GM19463 (cell line): ENCODE measurements at regions not wholly inside any gene's neighbourhood (a gene's known extent, or its start where the extent isn't known, plus 50 kb on each side); places are given as distances from the start of the nearest gene placed in this dataset.
"Not testable (repeated sequence)": the region's sequence is repeated elsewhere in the genome, so short reads cannot be mapped to it uniquely, and the experiment has no call there.

Source experiments
- ATAC-seq: cut with Tn5 transposase; IDR thresholded peaks from one replicate; pipeline ENCODE4 v1.9.1; 2021; ENCODE audit warnings: mild to moderate bottlenecking, moderate library complexity; ENCODE audit not compliant: unreplicated experiment

DNA sequence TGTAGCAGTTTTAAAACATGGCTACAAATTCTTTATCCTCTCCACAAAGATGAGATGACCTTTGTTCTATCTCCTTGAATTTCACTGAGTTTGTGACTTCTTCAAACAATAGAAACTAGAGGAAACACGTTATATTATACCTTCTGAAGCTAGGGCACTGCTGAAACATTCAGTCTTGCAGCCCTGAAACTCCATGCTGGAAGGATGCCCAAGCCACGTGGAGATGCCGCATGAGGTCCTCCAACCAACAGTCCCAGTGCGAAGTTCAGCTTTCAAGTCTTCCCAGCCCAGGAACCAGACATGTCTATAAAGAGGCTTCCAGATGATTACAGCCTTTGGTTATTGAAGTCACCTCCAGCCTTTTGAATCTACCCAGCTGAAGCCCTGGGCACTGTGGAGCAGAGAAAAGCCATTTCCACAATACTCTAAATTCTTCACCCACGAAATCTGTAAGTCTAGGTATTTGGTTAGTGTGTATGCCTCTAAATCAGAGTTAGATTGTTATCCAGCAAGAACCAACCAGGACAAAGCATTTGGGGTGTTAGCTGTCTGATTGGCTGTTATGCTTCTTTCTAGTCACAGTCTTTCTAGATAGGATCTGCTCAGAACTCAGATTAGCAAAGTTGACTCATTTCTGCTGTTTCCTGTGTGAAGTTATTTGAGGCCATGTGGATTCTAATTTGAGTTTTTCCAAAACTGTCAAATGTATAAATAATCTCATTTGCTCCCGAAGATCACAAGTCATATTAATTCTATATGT lies 186.5 kb upstream of the TMEM72 start:
- ATAC-seq = no peak

DNA sequence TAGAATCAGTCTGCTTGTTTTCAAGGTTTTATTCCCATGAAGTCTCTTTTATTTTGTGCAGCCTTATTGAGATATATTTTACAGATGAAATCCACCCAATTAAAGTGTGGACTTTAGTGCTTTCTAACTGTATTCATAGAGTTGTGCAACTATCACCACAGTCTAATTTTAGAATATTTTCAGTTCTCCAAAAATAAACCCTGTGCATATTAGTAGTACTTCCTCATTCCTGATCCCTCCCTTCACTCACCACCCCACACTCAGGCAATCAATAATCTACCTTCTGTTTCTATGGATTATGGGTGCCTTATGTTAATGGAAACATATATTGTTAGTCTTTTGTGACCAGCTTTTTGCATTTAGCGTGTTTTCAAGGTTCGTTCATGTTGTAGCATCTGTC lies 185.7 kb upstream of the TMEM72 start:
- ATAC-seq = peak; percentile 47

DNA sequence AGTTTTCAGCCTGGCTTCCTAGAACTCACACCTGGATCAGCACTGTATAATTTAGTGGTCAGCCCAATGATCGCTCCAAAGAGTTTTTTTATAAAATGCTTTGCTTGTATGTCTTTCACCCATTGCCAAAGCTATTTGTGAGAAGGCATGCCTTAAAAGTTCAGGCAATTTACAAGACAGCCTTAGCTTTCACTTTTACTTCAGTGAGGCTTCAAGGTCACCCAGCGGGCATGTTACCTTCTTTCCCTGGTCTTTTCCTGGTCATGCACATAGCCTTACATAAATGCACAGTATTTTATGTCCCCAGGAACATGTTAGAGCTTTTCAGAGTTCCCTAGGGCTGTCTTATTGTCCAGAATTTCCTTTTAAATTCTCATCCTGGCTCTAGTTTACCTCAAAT lies 179.9 kb upstream of the TMEM72 start:
- ATAC-seq = no peak

DNA sequence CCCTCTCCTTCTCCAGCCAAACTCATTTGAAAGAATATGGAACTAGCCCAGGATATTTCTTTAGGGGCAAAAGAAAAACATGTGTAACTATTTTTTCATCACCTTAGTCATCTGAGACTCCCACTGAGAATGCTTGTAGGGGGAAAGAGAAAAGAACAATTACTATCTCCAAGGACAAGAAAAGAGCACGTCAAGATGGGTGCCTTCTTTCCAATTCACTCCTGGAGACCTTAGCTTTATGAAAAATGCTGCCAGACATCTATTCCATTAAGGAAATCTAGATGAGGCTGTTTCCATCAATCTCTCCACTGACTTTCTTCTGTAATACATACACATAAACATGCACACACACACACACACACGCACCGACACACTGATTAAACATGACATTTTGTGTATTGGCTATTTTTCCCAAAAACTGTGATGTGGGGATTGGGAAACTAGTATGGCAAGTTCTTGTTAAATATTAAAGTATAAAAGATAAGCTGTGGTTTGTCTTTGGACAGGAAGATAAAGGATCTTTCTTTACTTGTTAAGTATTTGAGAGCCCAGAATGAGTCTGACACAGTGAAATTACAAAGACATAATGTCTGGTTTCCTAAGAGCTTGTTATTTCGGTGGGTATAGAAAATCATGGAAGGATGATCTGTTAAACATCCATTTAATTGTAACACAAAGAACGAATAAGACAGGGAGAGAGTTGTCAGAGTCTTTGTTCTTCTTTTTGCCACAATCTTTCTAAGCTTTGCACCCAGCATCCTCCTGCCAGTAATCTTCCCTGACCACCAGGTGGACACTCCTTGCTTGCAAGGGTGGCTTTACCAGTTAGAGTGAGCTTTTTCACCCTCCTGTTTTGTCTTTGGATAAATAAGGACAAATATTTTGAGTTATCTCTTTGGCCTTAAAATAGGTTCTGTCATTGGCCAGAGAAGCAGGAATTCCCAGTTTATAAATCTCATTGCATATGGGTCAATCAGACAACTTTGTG lies 177.3 kb upstream of the TMEM72 start:
- no peak for ATAC-seq

DNA sequence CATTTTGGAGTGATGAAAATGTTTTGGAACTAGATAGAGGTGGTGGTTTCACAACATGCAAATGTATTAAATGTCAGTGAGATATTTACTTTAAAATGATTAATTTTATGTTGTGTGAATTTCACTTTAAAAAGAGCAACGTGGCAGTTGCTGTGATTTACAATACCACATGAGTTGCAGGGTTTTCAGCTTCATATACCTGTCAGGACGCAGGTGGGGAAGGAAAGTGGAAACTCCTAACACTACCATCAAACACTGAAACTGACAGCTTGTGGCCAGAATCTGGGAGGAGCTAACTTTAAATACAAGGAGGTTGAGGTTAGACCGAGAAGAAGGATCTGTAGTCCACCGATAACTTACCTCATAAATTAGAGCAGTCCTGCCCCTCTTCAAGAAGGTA lies 168.9 kb upstream of the TMEM72 start:
- ATAC-seq = no peak

DNA sequence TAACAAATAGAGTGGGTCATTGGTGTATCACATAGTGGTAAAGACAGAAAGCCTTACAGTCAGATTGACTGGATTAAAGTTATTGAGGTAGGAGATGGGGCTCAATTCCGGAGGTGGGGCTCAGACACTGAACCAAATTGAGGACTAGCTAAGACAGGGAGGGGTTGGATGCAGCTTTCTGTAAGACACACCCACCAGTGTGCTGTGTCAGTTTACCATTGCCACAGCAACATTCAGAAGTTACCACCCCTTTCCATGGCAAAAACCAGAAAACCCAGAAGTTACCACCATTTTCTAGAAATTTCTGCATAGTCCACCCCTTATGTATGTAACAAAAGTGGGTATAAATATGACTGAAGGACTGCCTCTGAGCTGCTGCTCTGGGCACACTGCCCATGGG lies 167.6 kb upstream of the TMEM72 start:
- no peak for ATAC-seq

DNA sequence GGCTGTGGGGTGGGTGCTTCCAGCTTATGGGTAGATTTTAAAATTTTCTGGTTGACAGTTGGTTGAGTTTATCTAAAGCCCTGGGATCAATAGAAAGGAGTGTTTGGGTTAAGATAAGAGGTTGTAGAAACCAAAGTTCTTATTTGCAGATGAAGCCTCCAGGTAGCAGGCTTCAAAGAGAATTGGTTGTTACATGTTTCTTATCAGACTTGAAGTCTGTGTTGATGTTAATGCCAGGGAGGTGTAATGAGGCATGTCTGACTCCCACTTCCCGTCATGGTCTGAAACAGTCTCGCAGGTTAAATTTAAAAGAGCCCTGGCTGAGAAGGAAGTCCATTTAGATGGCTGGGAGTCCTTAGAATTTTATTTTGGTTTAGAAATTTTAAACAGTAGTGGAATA lies 165.2 kb upstream of the TMEM72 start:
- no peak for ATAC-seq

DNA sequence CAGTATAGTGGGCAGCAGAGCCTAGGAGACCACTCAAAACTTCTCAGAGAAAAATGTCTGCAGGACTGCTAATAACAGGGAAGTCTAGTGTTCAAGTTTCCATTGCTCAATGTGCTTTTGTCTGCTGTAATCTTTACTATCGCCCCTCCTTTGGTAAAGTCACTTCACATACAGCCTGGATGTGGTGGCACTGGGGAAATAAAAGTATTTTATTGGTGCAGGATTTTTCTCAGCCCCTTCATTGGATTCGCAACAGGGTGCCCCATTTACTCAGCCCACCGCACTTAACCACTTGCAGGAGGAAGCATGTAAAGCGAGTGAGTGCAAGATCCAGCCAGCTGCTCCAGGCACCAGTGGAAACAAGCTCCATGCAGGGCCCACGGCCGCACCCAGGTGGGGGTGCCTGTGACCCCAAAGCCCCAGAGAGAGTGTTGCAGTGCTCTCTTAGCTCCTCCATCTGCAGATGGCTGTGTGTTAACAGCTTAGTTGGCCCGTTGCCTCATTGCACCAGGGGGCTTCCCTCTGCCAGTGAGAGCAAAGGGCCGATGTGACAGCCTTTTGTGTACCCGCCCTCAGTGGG lies 163.5 kb upstream of the TMEM72 start:
- ATAC-seq = no peak

DNA sequence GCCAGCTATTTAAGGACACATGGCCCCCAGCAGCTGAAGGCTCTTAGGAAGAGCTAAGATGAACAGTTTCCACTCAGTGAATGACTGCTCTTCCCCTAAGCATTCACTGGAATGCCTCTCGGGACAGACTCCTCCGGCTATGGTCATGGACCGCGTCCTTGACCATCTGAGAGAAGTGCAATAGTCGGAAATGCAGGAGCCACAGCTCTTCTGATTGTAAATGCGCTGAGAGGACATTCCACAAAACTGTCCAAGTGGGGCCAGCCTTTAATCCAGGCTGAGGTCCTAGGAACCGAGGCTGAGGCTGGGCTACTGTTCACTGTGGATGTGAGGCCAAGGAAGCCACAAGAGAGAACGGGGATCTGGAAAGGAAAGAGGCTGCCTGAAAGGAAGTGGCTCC lies 162.0 kb upstream of the TMEM72 start:
- no peak for ATAC-seq

DNA sequence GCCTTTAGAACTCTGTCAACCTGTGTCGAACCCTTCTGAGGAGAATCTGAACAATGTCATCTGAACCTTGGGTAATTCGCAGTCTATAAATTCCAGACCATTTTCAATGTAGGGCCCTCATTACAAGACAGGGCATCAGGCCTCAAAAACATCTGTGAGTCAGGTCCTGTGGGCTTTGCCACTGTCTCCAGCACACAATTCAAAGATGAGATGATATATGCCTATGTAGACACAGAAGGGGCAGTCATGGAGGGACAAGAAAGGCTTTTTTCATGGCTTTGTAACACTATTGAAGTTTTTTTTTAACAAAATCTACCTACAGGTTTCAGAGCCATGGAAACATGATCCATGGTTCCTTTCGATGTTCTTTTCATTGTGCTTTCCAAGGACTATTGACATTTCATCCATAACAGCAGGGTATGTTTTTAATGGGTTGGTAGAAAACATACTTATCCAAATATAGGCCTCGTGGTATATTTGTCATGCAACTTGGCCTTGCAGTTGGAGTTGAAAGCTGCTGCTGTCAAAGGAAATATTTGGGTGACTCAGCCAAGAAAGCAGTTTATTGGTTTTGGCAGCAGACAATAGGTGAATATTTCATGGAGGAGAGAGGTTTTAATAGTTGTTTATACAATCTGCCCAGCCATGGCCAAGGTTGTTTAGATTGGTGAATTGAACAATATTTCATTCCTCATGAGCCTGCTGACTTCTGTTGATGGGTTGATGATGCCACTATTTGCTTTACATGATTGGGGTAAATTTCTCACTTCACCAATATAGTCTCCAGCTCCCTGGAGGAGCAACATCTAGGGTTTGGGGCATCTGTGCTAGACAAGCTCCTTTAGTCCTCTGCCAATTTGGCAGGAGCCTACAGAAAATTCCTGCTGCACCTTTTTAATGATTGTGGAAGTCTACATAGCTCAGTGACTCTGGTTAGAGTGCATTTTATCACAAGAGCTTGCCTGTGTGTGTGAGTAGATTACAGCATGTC lies 158.4 kb upstream of the TMEM72 start:
- no peak for ATAC-seq

DNA sequence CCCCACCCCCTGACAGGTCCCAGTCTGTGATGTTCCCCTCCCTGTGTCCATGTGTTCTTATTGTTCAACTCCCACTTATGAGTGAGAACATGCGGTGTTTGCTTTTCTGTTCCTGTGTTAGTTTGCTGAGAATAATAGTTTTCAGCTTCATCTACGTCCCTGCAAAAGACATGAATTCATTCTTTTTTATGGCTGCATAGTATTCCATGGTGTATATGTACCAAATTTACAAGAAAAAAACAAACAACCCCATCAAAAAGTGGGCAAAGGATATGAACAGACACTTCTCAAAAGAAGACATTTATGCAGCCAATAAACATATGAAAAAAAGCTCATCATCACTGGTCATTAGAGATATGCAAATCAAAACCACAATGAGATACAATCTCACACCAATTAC lies 156.8 kb upstream of the TMEM72 start:
- ATAC-seq = not testable (repeated sequence)

DNA sequence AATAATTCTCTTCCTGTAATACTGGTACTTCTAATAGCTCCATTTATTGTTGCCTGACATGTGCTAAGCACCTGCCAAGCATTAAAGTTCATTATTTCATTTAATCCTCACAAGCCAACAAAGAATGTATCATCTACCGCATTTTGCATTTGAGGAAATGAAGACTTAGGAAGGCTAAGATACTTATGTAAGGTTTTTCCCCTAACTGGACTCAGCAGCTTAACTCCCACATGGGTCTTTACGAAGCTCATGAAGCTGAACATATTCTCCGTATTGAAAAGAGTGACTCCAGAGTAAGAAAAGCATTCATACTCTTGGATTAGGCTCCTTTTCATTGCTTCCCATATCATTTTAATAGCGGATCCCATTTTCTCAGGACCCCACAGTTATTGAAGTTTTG lies 155.7 kb upstream of the TMEM72 start:
- ATAC-seq = no peak

DNA sequence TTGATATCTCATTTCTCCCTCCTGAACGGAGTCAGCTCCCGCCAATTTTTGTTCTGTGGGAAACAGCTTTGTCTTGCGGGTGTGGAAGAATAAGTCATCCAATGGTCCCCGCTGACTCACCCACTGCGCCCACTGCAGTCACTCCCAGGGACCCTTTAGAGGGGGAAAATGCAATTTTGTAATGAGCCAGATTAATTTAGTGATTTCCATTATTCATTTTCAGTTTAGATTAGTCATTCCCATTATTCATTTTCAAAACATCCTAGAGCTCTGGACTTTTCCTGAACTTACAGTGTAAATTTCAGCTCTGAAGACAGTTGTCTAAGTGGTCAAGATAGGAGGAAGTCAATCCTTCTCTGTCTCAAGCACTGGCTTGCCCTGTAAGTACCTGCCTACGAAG lies 154.9 kb upstream of the TMEM72 start:
- ATAC-seq = no peak

DNA sequence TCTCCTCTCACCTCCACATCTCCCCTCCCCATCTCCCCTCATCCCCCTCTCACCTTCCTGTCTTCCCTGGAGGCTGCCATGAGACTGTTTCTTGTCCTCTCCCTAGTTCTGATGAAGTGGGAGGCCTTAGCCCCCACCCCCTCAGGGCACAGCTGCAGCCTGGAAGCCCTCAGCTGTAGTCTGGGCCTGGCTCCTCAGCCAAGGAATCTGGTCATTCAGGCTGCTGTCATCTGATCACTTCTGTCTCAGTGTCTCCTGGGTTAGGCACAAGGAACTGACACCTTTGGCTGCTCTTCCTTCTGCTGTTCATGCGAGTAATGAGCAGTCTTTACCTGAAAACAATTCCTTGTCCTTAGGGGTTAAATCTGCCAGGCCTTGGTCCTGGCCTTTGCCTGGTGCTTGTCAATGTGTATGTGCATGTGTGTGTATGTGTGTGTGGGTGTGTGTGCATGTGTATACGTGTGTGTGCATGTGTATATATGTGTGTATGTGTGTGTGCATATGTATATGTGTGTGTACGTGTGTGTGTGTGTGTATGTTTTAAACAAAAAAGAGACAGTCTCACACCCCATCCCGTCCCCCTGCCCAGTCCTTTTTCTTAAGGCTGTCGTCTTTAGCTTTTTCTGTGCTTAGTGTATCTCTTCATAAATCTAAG lies 153.5 kb upstream of the TMEM72 start:
- ATAC-seq = no peak

DNA sequence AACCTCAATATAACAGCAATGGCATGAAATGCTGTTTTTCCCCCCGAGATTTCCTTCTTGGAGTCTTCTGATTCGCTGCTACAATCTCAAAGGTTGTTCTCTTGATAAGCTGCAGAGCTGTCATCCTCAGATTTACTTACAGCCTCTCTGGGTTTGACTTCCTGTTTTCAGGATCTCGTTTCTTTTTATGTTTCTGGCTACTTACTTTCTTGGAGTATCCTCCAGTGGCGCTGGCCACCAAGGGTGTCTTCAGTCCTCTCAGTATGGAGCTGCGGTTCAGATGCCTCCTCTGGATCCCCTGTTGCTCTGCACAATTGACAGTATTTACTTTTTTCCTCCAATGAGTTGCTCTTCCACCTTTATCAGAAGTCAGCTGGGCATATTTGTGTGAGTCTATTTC lies 152.0 kb upstream of the TMEM72 start:
- ATAC-seq = no peak

DNA sequence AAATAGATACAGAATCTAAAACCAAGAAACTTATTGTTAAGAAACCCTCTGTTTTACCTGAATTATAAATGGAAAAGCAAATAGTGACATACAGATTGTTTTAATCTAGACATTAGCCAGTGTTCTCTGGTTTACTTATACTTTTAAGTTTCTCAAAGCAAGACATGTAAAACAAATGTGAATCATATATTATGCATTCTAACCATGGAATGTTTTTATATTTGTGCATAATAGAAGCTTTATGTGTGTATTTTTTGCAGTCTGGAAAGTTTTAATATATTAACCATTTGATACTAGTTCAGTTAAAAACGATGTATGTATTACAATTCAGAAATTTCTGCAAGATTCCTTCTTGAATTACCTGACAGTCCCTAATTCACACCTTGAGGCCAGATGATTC lies 150.6 kb upstream of the TMEM72 start:
- no peak for ATAC-seq

DNA sequence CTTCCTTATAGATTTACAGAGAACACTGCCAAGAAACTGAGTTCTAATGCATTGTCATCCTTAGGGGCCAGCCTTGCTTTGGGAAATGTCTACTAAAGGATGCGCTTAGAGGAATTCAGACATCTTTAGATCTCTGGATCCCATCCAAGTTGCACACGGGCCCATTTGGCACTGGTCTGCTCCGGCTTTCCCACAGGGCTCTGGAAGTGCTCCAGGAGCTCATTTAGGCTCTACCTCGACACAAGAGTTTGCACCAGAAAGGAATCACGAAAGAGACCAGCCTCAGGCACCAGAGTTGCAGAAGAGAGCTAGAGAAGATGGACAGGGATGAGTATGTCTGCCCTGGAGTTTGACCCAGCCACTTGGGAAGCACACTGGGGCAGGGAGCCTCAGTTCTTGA lies 150.1 kb upstream of the TMEM72 start:
- ATAC-seq = no peak

DNA sequence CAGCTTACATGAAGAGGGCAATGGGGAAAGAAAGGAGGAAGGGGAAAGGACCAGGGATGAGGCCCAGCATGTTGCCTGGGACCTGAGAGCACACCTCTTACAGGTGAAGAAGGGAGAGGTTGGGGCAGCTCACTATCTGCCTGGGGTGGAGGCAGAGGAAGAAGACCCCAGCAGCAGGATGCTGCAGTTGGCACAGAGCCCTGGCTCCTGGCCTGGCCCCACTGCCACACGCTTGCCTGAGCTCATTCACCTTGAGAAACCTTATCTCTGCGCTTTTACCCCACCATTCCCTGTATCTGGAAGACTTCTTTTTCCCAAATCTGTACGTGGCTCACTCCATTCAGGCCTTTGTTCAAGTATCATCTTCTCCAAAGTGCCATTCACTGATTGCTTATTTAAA lies 147.8 kb upstream of the TMEM72 start:
- ATAC-seq = no peak

DNA sequence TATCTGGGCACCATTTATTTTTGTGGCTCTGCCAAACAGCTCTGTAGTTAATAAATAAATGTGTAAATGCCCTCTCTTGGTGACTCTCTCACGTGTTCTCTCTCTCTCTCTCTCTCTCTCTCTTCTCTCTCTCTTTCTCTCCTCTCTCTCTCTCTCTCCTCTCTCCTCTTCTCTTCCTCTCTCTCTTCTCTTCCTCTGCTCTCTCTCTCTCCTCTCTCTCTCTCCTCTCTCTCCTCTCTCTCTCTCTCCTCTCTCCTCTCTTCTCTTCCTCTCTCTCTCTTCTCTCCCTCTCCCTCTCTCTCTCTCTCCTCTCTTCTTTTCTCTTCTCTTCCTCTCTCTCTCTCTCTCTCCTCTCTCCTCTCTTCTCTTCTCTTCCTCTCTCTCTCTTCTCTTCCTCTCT lies 145.8 kb upstream of the TMEM72 start:
- ATAC-seq = no peak

DNA sequence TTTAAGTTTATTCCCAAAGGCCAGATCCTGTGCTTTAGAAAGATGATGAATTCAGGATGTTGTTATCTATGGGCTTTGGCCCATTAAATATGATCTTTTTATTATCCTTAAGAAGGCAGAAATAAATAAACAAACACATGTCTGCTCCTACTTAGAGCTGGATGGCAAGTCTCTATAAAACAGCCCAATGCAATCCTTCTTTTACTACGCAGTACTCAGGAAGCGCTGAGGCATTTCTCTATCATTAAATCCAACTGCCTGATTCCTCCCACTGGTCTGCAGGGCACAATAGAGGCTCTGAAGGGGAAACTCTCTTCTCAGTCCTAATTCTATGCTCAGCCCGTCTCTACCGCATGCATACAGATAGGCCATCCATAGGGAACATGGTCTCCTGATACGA lies 144.5 kb upstream of the TMEM72 start:
- ATAC-seq = no peak
